ENCODE measurements at regions not wholly inside any gene's neighbourhood (a gene's known extent, or its start where the extent isn't known, plus 50 kb on each side); places are given as distances from the start of the nearest gene placed in this dataset.

GRCh38 chr14:97724265-97724731 lies 927.1 kb downstream of the VRK1 start:
- TF ChIP-seq MXI1 (conservative IDR thresholded peaks at IDR 0.05; ENCODE audit: poor library complexity, severe bottlenecking) (no peak), POLR2AphosphoS5 (IDR thresholded peaks at IDR 0.05) (no peak), RAD21 (conservative IDR thresholded peaks at IDR 0.05) (no peak), EZH2 (IDR thresholded peaks at IDR 0.05; ENCODE audit: borderline replicate concordance, insufficient read depth, low read length, poor library complexity, severe bottlenecking) (no peak), REST (IDR thresholded peaks at IDR 0.05; ENCODE audit: borderline replicate concordance) (no peak), TAF1 (IDR thresholded peaks at IDR 0.05; ENCODE audit: low read depth) (no peak), SMC3 (conservative IDR thresholded peaks at IDR 0.05; ENCODE audit: poor library complexity) (no peak), EP300 (conservative IDR thresholded peaks at IDR 0.05; ENCODE audit: poor library complexity, severe bottlenecking) (no peak)
- TF ChIP-seq, protein P1, sequence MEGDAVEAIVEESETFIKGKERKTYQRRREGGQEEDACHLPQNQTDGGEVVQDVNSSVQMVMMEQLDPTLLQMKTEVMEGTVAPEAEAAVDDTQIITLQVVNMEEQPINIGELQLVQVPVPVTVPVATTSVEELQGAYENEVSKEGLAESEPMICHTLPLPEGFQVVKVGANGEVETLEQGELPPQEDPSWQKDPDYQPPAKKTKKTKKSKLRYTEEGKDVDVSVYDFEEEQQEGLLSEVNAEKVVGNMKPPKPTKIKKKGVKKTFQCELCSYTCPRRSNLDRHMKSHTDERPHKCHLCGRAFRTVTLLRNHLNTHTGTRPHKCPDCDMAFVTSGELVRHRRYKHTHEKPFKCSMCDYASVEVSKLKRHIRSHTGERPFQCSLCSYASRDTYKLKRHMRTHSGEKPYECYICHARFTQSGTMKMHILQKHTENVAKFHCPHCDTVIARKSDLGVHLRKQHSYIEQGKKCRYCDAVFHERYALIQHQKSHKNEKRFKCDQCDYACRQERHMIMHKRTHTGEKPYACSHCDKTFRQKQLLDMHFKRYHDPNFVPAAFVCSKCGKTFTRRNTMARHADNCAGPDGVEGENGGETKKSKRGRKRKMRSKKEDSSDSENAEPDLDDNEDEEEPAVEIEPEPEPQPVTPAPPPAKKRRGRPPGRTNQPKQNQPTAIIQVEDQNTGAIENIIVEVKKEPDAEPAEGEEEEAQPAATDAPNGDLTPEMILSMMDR (IDR thresholded peaks at IDR 0.05; ENCODE audit: poor library complexity, severe bottlenecking) = no peak
- no peak overlapping the region for H2AFZ ChIP-seq (ENCODE audit: low read depth, low read length)
- H3K27me3 ChIP-seq (ENCODE audit: insufficient read depth, low read depth, low read length) = no peaks in the 10 kb centered on the region

GRCh38 chr14:97726676-97727075 lies 929.5 kb downstream of the VRK1 start:
- H3K27me3 ChIP-seq (ENCODE audit: insufficient read depth, low read depth, low read length) = no peaks in the 10 kb centered on the region
- H3K9ac ChIP-seq (ENCODE audit: low read length) = no peak overlapping the region
- H3K9me3 ChIP-seq (ENCODE audit: low read length) = no peaks in the 10 kb centered on the region
- H3F3A ChIP-seq (ENCODE audit: insufficient read depth, low read length, poor library complexity, severe bottlenecking) = no peaks in the 10 kb centered on the region
- H3K27ac ChIP-seq (ENCODE audit: low read length) = no peak overlapping the region
- H2AFZ ChIP-seq (ENCODE audit: low read depth, low read length) = no peak overlapping the region
- H3K79me2 ChIP-seq (replicated peaks; ENCODE audit: insufficient read depth, low read length) = no peaks in the 10 kb centered on the region
- H4K20me1 ChIP-seq (ENCODE audit: insufficient read depth) = no peaks in the 10 kb centered on the region
- no peak overlapping the region for H3K4me2 ChIP-seq (ENCODE audit: low read length)
- no peak for TF ChIP-seq TAF1 (IDR thresholded peaks at IDR 0.05; ENCODE audit: low read depth)
- TF ChIP-seq MXI1 (conservative IDR thresholded peaks at IDR 0.05; ENCODE audit: poor library complexity, severe bottlenecking) = no peak
- TF ChIP-seq RAD21 (conservative IDR thresholded peaks at IDR 0.05) = no peak
- no peak for TF ChIP-seq POLR2AphosphoS5 (IDR thresholded peaks at IDR 0.05)
- TF ChIP-seq EP300 (conservative IDR thresholded peaks at IDR 0.05; ENCODE audit: poor library complexity, severe bottlenecking) = no peak
- no peak for TF ChIP-seq EZH2 (IDR thresholded peaks at IDR 0.05; ENCODE audit: borderline replicate concordance, insufficient read depth, low read length, poor library complexity, severe bottlenecking)
- TF ChIP-seq, protein P1 (IDR thresholded peaks at IDR 0.05; ENCODE audit: poor library complexity, severe bottlenecking) = no peak
- TF ChIP-seq REST (IDR thresholded peaks at IDR 0.05; ENCODE audit: borderline replicate concordance) = no peak
- TF ChIP-seq SMC3 (conservative IDR thresholded peaks at IDR 0.05; ENCODE audit: poor library complexity) = no peak
- H3K4me3 ChIP-seq (ENCODE audit: low read length) = no peak overlapping the region
- H3K9me2 ChIP-seq (ENCODE audit: insufficient read depth, low read length) = no peaks in the 10 kb centered on the region
- H3K36me3 ChIP-seq (ENCODE audit: insufficient read depth, low read length) = no peaks in the 10 kb centered on the region

More at GRCh38 chr14:97724265-97724731, 927.1 kb downstream of the VRK1 start:
- Histone ChIP-seq H3K79me2 (replicated peaks; ENCODE audit: insufficient read depth, low read length) (no peaks in the 10 kb centered on the region), H3K4me2 (ENCODE audit: low read length) (no peak overlapping the region), H3K4me3 (ENCODE audit: low read length) (no peak overlapping the region), H3K9me2 (ENCODE audit: insufficient read depth, low read length) (no peaks in the 10 kb centered on the region), H3K9me3 (ENCODE audit: low read length) (no peaks in the 10 kb centered on the region), H3K36me3 (ENCODE audit: insufficient read depth, low read length) (no peaks in the 10 kb centered on the region), H4K20me1 (ENCODE audit: insufficient read depth) (no peaks in the 10 kb centered on the region), H3F3A (ENCODE audit: insufficient read depth, low read length, poor library complexity, severe bottlenecking) (no peaks in the 10 kb centered on the region), H3K27ac (ENCODE audit: low read length) (no peak overlapping the region), H3K9ac (ENCODE audit: low read length) (no peak overlapping the region)

All from neural cell (in vitro differentiated cells).